Hepatocyte (in vitro differentiated cells): ENCODE measurements at regions not wholly inside any gene's neighbourhood (a gene's known extent, or its start where the extent isn't known, plus 50 kb on each side); places are given as distances from the start of the nearest gene placed in this dataset.

Source experiments
- EZH2 ChIP-seq: fragments of 200-600 bp; sonication (generic); IDR thresholded peaks from 2 replicates; pipeline ENCODE4 v1.6.1; 2016; ENCODE audit warnings: antibody characterized with exemption, mild to moderate bottlenecking, borderline replicate concordance
- EZH2phosphoT487 ChIP-seq: fragments of 200-600 bp; sonication (generic); IDR thresholded peaks from one replicate; pipeline ENCODE4 v1.6.1; 2018; ENCODE audit warnings: antibody characterized with exemption, mild to moderate bottlenecking, low read depth, moderate library complexity; ENCODE audit not compliant: unreplicated experiment, severe bottlenecking
- TF ChIP-seq, protein P1 (sequence below): fragments of 200-600 bp; sonication (generic); IDR thresholded peaks from 2 replicates; pipeline ENCODE4 v1.5.1; 2016; ENCODE audit warnings: antibody characterized with exemption, mild to moderate bottlenecking; ENCODE audit not compliant: poor library complexity

DNA sequence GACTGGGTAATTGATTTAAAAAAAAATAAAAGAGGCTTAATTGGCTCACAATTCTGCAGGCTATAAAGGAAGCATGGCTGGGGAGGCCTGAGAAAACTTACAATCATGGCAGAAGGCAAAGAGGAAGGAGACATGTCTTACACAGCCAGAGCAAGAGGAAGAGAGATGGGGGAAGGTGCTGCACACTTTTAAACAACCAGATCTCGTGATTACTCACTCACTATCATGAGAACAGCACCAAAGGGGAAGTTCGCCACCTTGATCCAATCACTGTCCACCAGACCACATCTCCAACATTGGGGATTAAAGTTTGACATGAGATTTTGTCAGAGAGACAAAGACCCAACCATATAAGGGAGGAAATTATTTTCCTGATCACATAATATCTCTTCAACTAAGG, 138.8 kb upstream of the NR4A3 start:
- TF ChIP-seq, protein P1, sequence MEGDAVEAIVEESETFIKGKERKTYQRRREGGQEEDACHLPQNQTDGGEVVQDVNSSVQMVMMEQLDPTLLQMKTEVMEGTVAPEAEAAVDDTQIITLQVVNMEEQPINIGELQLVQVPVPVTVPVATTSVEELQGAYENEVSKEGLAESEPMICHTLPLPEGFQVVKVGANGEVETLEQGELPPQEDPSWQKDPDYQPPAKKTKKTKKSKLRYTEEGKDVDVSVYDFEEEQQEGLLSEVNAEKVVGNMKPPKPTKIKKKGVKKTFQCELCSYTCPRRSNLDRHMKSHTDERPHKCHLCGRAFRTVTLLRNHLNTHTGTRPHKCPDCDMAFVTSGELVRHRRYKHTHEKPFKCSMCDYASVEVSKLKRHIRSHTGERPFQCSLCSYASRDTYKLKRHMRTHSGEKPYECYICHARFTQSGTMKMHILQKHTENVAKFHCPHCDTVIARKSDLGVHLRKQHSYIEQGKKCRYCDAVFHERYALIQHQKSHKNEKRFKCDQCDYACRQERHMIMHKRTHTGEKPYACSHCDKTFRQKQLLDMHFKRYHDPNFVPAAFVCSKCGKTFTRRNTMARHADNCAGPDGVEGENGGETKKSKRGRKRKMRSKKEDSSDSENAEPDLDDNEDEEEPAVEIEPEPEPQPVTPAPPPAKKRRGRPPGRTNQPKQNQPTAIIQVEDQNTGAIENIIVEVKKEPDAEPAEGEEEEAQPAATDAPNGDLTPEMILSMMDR: no peak
- TF ChIP-seq EZH2 (no peak), EZH2phosphoT487 (no peak)
